Left forelimb (tissue), 1 donor: ENCODE measurements at regions not wholly inside any gene's neighbourhood (a gene's known extent, or its start where the extent isn't known, plus 50 kb on each side); places are given as distances from the start of the nearest gene placed in this dataset.

Experiments used
- DNase-seq: peaks from one replicate; pipeline ENCODE4 v3.0.0-alpha.2; 2018; ENCODE audit warnings: low spot score

DNA sequence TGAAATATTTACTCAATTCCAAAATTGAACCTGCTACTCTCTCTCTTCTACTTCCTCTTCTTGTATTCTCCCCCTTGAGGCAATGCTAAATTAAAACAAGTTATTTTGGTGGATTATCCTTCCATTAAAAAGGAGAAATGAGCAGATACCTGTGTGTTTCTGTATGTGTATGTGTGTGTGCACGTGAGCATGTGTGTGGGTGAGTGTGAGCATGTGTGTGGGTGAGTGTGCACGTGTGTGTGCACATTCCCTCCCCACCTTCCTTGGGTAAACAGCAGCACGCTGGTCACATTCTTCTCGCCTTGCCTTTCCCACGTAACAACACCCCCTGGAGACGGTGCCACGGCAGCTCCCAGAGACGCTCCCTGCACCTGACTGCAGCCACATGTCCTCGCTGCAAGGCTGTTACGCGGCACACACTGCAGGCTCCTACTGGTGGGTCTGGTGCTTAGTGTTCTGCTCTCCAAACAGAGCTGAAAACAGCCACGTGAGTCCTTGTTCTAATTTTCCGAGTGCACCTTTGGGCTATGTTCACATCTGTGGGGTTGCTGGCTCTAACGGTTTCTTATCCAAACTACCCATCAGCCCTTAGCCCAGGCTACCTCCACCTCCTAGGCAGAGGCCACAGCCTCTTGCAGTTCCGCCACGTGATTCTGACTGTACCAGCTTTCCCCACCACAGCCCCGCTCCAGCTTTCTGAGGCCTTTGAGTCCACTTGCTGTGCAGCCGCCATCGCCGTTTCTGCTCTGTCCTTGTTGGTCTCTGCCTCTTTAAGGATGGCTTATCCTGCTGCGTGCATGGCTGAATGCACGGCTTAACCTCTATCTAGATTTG, 123.4 kb downstream of the CTTN start:
- no peak for DNase-seq

- no peak for DNase-seq
Measured at GRCh38 chr11:70522309-70522592, 123.9 kb downstream of the CTTN start.

DNA sequence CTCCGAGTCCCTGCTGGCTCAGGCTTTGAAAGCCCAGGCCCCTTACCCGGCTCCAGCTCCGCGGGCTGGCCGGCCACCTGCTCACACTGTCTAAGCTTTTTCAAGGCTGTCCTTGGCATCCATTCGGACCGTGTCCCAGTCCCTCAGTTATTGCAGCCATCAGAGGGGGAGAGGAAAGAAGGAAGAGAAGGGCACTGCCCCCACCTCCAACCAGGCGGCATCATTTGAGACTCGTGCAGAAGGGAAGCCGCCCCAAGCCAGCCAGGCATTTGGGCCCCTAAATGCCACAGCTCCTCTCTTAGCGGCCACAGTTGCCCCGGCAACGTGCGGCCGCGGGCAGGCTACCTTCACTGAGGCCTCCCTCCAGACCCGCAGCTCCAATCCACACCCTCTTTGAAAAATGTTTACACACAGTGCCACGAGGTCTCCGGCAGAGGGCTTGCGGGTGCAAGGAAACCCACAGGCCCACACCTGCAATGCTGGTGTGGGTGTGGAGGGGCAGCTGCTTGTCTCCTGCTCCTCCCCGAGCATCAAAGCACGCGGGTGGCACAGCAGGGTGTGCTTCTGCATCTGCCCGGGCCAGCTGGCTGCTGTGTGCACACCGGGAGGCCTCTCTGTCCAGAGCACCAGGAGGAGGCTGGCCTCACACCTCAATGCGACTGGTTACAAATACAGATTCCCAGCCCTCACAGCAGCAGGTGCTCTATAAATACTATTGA, 124.4 kb downstream of the CTTN start:
- DNase-seq: no peak

DNA sequence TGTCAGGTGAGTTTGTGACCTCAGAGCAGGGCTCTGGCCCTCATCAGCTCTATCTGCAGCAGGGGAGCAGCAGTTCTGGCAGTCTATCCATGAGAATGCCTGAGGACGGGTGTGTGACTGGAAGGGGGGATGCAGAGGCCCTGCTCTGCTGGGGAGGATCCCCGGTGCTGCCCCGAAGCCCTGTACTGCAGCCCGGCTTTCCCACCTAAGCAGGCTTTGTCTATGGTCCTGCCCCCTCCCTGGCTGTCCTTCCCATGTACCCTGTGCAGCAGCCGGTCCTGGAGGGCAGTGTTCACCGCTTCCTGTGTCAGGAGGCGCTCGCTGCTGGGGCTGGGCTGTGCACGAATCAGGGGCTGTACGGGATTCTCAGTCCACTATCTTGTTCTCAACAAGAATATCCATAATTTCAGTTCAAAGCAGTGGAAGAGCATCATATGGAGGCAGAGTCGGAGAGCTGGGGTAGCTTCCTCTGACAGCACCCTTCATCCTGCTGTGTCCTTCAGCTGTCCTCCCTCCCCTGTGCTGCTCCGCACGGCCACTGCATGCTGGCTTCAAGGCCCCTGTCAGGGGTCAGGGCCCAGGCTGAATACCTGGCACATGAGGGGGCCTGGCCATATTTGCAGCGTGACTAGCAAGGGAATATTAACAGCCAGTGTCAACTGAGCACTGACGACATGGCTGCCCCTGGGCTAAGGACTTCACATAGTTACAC, 125.2 kb downstream of the CTTN start:
- DNase-seq: no peak

GRCh38 chr11:70524096-70524922, 126.0 kb downstream of the CTTN start:
- no peak for DNase-seq

GRCh38 chr11:70525006-70525405, 126.7 kb downstream of the CTTN start:
- no peak for DNase-seq

- no peak for DNase-seq
Measured at GRCh38 chr11:70525466-70525865, 127.1 kb downstream of the CTTN start.

DNA sequence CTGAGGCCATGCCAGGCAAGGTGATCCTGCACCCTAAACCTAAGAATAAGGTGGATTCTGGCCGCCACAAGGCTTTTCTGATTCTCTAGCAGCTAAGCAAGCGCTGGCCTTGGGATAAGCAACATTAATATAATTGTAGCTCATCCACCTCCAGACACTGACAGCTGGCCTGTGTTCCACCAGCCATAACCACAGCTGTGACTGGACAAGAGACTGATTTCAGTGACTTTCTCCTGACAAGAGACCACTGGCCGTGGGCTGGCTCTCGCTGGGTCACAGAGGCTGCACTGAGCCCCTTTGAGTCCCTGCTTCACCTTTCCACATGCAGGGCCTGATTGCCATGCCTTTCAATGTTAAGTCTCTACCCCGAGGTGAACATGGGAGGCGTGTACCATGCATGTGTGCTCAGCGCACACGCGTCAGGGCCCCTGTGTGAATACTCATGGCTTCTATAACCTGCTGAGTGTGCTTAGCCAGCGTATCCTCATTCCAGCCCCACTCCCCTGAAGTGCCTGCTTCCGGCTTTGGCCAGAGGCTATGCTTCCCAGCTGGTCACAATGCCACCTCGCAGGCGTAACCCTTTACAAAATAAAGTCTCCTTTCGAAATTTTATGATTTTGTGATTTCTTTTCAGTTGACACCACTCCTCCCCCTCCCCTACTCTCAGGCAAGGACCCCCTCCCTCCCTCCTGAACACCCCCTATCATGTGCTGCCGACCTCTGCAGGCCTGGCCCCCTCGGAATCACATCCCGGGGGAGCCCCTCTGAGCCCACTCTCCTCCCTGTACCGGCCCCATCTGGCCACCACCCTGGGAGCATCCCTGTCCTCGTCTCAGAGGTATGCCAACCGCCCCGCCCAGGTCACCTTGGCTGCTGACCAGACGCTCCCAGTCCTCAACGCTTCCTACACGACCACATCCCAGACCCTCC, 128.1 kb downstream of the CTTN start:
- no peak for DNase-seq

DNA sequence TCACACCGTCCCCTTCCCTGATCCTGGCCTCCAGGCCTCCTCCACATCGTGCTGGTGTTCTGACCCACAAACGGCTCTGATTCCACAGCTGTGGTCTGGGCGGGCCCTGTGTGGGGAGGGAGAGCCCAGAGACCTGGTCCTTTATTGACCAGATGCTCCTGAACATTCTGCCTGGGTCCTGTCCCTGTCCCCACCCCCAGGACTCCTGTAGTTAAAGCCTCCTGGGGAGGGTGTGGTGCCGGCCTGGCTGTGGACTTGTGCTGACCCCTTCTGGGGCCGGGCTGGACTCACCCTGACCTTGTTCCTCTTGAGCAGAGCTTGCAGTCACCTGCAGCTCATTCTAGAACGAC, 128.7 kb downstream of the CTTN start:
- no peak for DNase-seq

DNA sequence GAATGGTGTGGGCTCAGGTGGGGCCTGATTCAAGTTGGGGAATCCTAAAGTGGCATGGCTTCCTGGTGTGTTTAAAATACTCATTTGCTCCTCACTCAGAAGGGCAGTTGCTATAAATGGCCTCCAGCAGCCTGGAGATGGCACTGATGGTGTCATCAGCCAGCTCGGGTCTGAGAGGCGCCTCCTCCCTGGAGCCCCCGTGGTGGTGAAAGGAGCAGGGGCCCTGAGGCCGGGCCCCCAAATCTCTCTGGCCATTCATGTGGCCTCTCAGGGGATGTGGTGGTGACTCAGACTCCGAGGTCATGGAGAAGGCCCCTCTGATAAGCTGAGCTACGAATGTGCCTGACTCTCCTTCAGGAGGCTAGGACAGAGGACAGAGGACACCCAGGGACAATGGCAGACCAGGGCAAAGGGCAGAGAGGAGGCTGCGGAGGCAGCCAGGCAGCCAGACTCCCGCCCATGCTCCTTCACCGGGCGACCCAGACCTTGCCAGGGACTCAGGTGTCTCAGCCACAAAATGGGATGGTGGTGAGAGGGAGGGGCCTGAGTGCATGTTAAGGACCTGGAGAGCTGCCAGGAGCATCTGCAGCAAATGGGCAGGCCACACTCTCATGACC, 129.2 kb downstream of the CTTN start:
- DNase-seq: no peak

DNA sequence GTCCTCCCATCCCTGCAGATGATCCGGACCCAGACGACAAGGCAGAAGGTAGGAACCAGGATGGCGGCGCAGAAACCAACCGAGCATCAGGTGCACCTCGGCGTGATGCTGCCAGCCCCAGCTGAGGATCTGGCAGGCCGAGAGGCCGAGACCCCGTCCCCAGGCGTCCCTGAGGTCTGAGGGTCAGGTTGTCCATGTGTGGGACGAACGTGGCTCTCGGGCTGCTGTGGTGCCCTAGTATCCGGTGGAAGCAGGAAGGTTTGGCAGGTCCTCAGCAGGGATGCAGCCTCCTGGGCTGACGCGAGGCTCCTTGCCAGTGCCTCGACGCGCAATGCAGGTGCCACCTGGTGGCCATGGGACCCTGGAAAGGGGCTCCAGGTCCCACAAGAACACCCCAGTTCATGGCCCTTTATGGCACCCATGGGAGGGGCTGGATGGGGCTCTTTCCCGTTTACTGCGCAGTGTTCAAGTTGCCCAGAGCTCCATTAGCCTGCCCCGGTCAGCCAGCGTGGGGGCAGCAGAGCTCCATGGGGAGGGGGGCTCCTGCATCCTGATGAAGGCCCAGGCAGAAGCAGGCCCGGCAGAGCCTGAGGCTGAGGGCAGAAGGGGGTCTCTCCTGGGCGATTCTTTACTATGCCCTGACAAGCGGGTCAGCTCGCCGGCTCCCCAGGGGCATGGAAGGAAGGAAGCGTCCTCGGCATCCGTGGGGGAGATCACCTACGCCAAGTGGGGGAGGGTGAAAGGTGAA, 129.9 kb downstream of the CTTN start:
- DNase-seq: no peak

DNA sequence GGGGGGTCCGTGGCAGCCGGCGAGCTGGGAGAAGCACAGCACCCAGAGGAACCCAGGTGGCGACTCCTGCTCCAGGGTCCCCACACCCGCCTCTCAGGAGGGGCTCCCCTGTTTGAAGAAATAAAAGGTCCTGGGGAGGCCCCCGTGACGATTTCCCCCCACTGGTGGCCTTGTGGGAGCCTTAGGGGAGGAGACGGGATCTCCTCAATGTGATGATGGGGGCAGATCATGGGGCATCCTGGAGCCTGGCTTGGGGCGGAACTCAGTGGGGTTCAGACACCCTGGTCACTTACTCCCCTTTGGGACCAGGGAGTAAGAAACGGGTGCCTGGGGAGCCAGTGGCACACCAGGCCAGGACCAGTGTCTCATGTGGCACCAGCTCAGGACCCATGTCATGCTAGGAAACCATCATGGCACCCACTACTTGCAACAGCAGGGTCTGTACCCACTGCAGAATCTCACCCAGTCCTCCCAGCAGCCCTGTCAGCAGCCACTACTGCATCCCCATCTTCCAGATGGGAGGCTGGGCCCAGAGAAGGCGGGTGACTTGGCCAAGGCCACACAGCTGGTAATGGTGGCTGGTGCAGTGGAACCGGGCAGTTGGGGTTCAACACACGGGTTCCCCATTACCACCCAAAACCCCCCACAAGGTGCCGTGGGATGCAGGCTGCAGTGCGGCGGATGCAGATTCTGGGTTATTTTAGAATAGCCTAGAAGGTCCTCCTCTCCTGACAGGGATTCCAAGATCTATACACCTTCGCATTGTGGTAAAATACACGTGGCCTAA, 130.7 kb downstream of the CTTN start:
- no peak for DNase-seq

DNA sequence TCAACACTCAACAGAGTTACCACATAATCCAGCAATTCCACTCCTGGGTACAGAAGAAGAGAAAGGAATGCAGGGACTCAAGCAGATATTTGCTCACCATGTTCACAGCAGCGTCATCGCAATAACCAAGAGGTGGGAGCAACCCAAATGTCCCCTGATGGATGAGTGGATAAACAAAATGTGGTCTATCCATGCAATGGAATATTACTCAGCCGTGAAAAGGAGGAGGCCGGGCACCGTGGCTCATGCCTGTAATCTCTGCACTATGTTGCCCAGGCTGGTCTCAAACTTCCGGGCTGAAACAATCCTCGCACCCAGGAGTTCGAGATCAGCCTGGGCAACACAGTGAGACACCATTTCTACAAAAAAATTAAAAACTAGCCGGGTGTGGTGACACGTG, 131.7 kb downstream of the CTTN start:
- DNase-seq: no peak

DNA sequence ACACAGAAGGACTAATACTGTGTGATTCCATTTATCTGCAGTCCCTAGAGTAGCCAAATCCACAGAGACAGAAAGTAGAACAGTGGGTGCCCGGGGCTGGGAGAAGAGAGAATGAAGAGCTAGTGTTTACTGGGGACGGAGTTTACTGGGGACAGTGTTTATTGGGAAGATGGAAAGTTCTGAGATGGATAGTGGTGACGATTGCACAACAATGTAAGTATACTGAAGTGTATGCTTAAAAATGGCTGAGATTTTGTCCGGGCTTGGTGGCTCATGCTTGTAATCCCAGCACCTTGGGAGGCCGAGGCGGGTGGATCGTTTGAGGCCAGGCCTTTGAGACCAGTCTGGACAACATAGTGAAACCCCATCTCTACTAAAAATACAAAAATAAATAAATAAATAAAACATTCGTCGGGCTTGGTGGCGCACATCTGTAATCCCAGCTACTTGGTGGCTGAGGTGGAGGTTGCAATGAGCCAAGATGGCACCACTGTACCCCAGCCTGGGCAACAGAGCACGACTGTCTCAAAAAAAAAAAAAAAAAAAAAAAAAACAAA, 132.4 kb downstream of the CTTN start:
- no peak for DNase-seq

GRCh38 chr11:70531281-70532065, 133.1 kb downstream of the CTTN start:
- no peak for DNase-seq

GRCh38 chr11:70532066-70532440, 133.7 kb downstream of the CTTN start:
- DNase-seq: no peak

- no peak for DNase-seq
Measured at GRCh38 chr11:70532731-70533130, 134.4 kb downstream of the CTTN start.
